Uterus (tissue), 3 donors: ENCODE measurements at regions not wholly inside any gene's neighbourhood (a gene's known extent, or its start where the extent isn't known, plus 50 kb on each side); places are given as distances from the start of the nearest gene placed in this dataset.
"Not testable (repeated sequence)": the region's sequence is repeated elsewhere in the genome, so short reads cannot be mapped to it uniquely, and the experiment has no call there.

ENCODE experiments used
- DNase-seq, 2 donors: peaks; one replicate each; pipeline ENCODE4 v3.0.0-alpha.2; 2019 to 2020
- H3K27ac ChIP-seq, 2 donors: fragments of 200-600 bp; sonication (generic); 1 replicate in 1 of 2; 2 replicates in 1 of 2; pipeline ENCODE4 v1.5.1; 2016 to 2018
- H3K27me3 ChIP-seq, 2 donors: fragments of 200-600 bp; sonication (generic); one replicate each; pipeline ENCODE4 v1.5.1; 2018 to 2019; ENCODE audit warnings: control low read depth in 1 of 2
- H3K36me3 ChIP-seq, 2 donors: fragments of 200-600 bp; sonication (generic); one replicate each; pipeline ENCODE4 v1.5.1; 2019; ENCODE audit warnings: control low read depth in 1 of 2
- H3K4me1 ChIP-seq, 2 donors: fragments of 200-600 bp; sonication (generic); one replicate each; pipeline ENCODE4 v1.5.1; 2018 to 2019; ENCODE audit warnings: control low read depth in 1 of 2
- H3K4me3 ChIP-seq, 2 donors: fragments of 200-600 bp; sonication (generic); 1 replicate in 1 of 2; 2 replicates in 1 of 2; pipeline ENCODE4 v1.5.1; 2018 to 2019; ENCODE audit warnings: mild to moderate bottlenecking in 1 of 2
- H3K9me3 ChIP-seq, 2 donors: fragments of 200-600 bp; sonication (generic); one replicate each; pipeline ENCODE4 v1.5.1; 2019; ENCODE audit warnings: control low read depth in 1 of 2
- CTCF ChIP-seq, 4 experiments: fragments of 200-600 bp in 2 of 4; fragments of 450-650 bp in 2 of 4; sonication (generic) in 2 of 4; IDR thresholded peaks; one replicate each; pipeline ENCODE4 v1.5.1; 2016 to 2019; ENCODE audit warnings: antibody characterized with exemption in 4 of 4, mild to moderate bottlenecking in 2 of 4, moderate library complexity in 1 of 4
- POLR2A ChIP-seq, 2 donors: fragments of 450-650 bp; IDR thresholded peaks; one replicate each; pipeline ENCODE4 v1.6.1; 2016; ENCODE audit warnings: antibody characterized with exemption in 2 of 2, mild to moderate bottlenecking in 1 of 2, moderate library complexity in 1 of 2
- intact Hi-C: fragments of 100-400 bp; cut with DNase I; formaldehyde crosslinking; loops from one replicate; pipeline ENCODE4 v1.15.1; 2023; ENCODE audit warnings: low total_unique reads
- donor health status: DM: yes; HTN: yes; CAD: no.

GRCh38 chr3:82628385-82629014 lies 867.1 kb upstream of the GBE1 start:
- H3K9me3 ChIP-seq, result no peaks in the 10 kb centered on the region
- H3K4me1 ChIP-seq, result no peaks in the 10 kb centered on the region
- no peaks in the 10 kb centered on the region for H3K27me3 ChIP-seq
- DNase-seq, result no peak
- intact Hi-C loops, result no loop called here
- H3K27ac ChIP-seq, result no peak overlapping the region
- H3K36me3 ChIP-seq, result no peaks in the 10 kb centered on the region
- no peak overlapping the region for H3K4me3 ChIP-seq
- no peak for TF ChIP-seq POLR2A (IDR thresholded peaks at IDR 0.05)
- no peak for TF ChIP-seq CTCF (IDR thresholded peaks at IDR 0.05)

GRCh38 chr3:82627733-82628132 lies 866.3 kb upstream of the GBE1 start:
- intact Hi-C loops, result no loop called here
- H3K36me3 ChIP-seq, result no peaks in the 10 kb centered on the region
- no peaks in the 10 kb centered on the region for H3K27me3 ChIP-seq
- H3K4me1 ChIP-seq, result no peaks in the 10 kb centered on the region
- H3K4me3 ChIP-seq, result no peak overlapping the region
- TF ChIP-seq POLR2A (IDR thresholded peaks at IDR 0.05) (no peak), CTCF (IDR thresholded peaks at IDR 0.05) (no peak)
- no peak overlapping the region for H3K27ac ChIP-seq
- no peaks in the 10 kb centered on the region for H3K9me3 ChIP-seq
- no peak for DNase-seq

- H3K4me1 ChIP-seq, H3K27ac ChIP-seq, DNase-seq, H3K36me3 ChIP-seq, H3K4me3 ChIP-seq, H3K9me3 ChIP-seq, intact Hi-C loops, H3K27me3 ChIP-seq: not testable (repeated sequence)
Observed at GRCh38 chr3:82620744-82621143, 859.3 kb upstream of the GBE1 start.

- H3K4me3 ChIP-seq, result no peak overlapping the region
- TF ChIP-seq CTCF (IDR thresholded peaks at IDR 0.05) (no peak), POLR2A (IDR thresholded peaks at IDR 0.05) (no peak)
- no peaks in the 10 kb centered on the region for H3K27me3 ChIP-seq
- no peak for DNase-seq
- intact Hi-C loops, result no loop called here
- no peaks in the 10 kb centered on the region for H3K36me3 ChIP-seq
- no peak overlapping the region for H3K27ac ChIP-seq
- H3K4me1 ChIP-seq, result no peaks in the 10 kb centered on the region
- no peaks in the 10 kb centered on the region for H3K9me3 ChIP-seq
Observed at GRCh38 chr3:82618594-82618993, 857.1 kb upstream of the GBE1 start.

GRCh38 chr3:82610236-82610635 lies 848.8 kb upstream of the GBE1 start:
- TF ChIP-seq CTCF (IDR thresholded peaks at IDR 0.05), result no peak
- no peak for TF ChIP-seq POLR2A (IDR thresholded peaks at IDR 0.05)
- Histone ChIP-seq H3K27ac (no peak overlapping the region), H3K4me3 (no peak overlapping the region), H3K27me3 (no peaks in the 10 kb centered on the region), H3K4me1 (no peaks in the 10 kb centered on the region), H3K9me3 (no peaks in the 10 kb centered on the region), H3K36me3 (no peaks in the 10 kb centered on the region)
- intact Hi-C loops, result no loop called here
- no peak for DNase-seq

GRCh38 chr3:82607391-82607790 lies 845.9 kb upstream of the GBE1 start:
- no peak overlapping the region for H3K4me3 ChIP-seq
- H3K27me3 ChIP-seq, result no peaks in the 10 kb centered on the region
- H3K27ac ChIP-seq, result no peak overlapping the region
- no peaks in the 10 kb centered on the region for H3K9me3 ChIP-seq
- no peaks in the 10 kb centered on the region for H3K4me1 ChIP-seq
- no peak for DNase-seq
- H3K36me3 ChIP-seq, result no peaks in the 10 kb centered on the region
- intact Hi-C loops, result no loop called here
- no peak for TF ChIP-seq CTCF (IDR thresholded peaks at IDR 0.05)
- TF ChIP-seq POLR2A (IDR thresholded peaks at IDR 0.05), result no peak
